OCI-LY1 (cell line): ENCODE measurements at regions not wholly inside any gene's neighbourhood (a gene's known extent, or its start where the extent isn't known, plus 50 kb on each side); places are given as distances from the start of the nearest gene placed in this dataset.

Experiments
- H2AFZ ChIP-seq: fragments of 200-600 bp; sonication (generic), shearing (Covaris generic); 2 replicates; pipeline ENCODE4 v1.6.0; 2014; ENCODE audit warnings: antibody characterized with exemption, mild to moderate bottlenecking, low read length
- H3F3A ChIP-seq: fragments of 200-600 bp; sonication (generic), shearing (Covaris generic); 2 replicates; pipeline ENCODE4 v1.6.0; 2014; ENCODE audit warnings: mild to moderate bottlenecking, antibody characterized with exemption, low read length, moderate library complexity; ENCODE audit not compliant: insufficient read depth
- H3K27ac ChIP-seq: fragments of 200-600 bp; sonication (generic); 2 replicates; pipeline ENCODE4 v1.5.1; 2014; ENCODE audit warnings: low read length, mixed run types, mild to moderate bottlenecking, low read depth; ENCODE audit not compliant: poor library complexity, severe bottlenecking
- H3K27me3 ChIP-seq: fragments of 200-600 bp; sonication (generic); 2 replicates; pipeline ENCODE4 v1.6.0; 2014; ENCODE audit warnings: antibody characterized with exemption, mild to moderate bottlenecking, low read length, moderate library complexity; ENCODE audit not compliant: insufficient read depth
- H3K36me3 ChIP-seq: fragments of 200-600 bp; sonication (generic); 2 replicates; pipeline ENCODE4 v1.6.1; 2014; ENCODE audit warnings: mild to moderate bottlenecking, antibody characterized with exemption, low read length, moderate library complexity, mixed read lengths; ENCODE audit not compliant: insufficient read depth
- H3K4me1 ChIP-seq: fragments of 200-600 bp; sonication (generic); 2 replicates; pipeline ENCODE4 v1.5.1; 2014; ENCODE audit warnings: mild to moderate bottlenecking, low read length, moderate library complexity; ENCODE audit not compliant: insufficient read depth, severe bottlenecking
- H3K4me2 ChIP-seq: fragments of 200-600 bp; sonication (generic), shearing (Covaris generic); 2 replicates; pipeline ENCODE4 v1.6.1; 2014; ENCODE audit warnings: low read length
- H3K4me3 ChIP-seq: fragments of 200-600 bp; sonication (generic); 2 replicates; pipeline ENCODE4 v1.5.1; 2014; ENCODE audit warnings: low read length, low read depth, mild to moderate bottlenecking, mixed read lengths; ENCODE audit not compliant: poor library complexity, severe bottlenecking
- H3K79me2 ChIP-seq: fragments of 200-600 bp; shearing (Covaris generic); 2 replicates; pipeline ENCODE4 v1.6.1; 2016; ENCODE audit warnings: mixed run types, low read length, mixed read lengths; ENCODE audit not compliant: insufficient read depth
- H3K9ac ChIP-seq: fragments of 200-600 bp; sonication (generic), shearing (Covaris generic); 2 replicates; pipeline ENCODE4 v1.6.1; 2014; ENCODE audit warnings: mild to moderate bottlenecking, low read length, mixed read lengths
- H3K9me2 ChIP-seq: fragments of 200-600 bp; sonication (generic), shearing (Covaris generic); 2 replicates; pipeline ENCODE4 v1.6.1; 2014; ENCODE audit warnings: low read depth, mild to moderate bottlenecking, low read length, mixed read lengths
- H3K9me3 ChIP-seq: fragments of 200-600 bp; shearing (Covaris generic); 2 replicates; pipeline ENCODE4 v1.6.1; 2014; ENCODE audit warnings: low read length, mixed read lengths
- H4K20me1 ChIP-seq: fragments of 200-600 bp; sonication (generic), shearing (Covaris generic); 2 replicates; pipeline ENCODE4 v1.6.0; 2016; ENCODE audit warnings: mild to moderate bottlenecking, low read length; ENCODE audit not compliant: insufficient read depth
- EZH2 ChIP-seq: fragments of 200-600 bp; sonication (generic), shearing (Covaris generic); IDR thresholded peaks from 2 replicates; pipeline ENCODE4 v1.8.0; 2017; ENCODE audit warnings: borderline replicate concordance, mixed run types, mild to moderate bottlenecking, antibody characterized with exemption, low read length, moderate library complexity, mixed read lengths
- TF ChIP-seq, protein P1 (sequence below): fragments of 200-600 bp; sonication (generic), shearing (Covaris generic); IDR thresholded peaks from 2 replicates; pipeline ENCODE4 v1.5.1; 2017; ENCODE audit warnings: mild to moderate bottlenecking, antibody characterized with exemption, low read length, moderate library complexity, mixed read lengths

DNA sequence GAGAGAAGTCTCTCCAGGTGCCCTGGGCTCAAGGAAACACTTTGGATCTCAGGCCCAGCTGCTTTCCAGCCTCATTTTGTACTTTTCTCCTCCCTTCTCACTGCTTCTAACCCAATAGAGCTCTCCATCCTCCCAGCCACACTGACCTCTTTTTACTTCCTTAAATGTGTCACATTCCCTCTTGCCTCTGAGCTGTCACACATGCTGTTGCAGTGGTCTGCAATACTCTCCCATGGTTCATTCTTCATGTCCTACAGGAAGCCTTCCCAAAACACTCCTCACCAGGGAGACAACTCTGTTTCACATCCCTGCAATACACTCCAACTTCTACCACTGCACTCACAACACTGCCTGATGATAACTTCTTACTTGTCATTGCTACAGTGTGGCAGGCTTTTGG lies 242.1 kb upstream of the DYNLRB2 start:
- Histone ChIP-seq H3K27ac (no peak overlapping the region), H3K4me2 (no peak overlapping the region), H3K4me1 (no peaks in the 10 kb centered on the region)

GRCh38 chr16:80296034-80296433 lies 244.8 kb upstream of the DYNLRB2 start:
- Histone ChIP-seq H3K9me2 (no peaks in the 10 kb centered on the region), H2AFZ (no peak overlapping the region), H3K4me2 (no peak overlapping the region), H3K27ac (no peak overlapping the region), H3K9me3 (no peaks in the 10 kb centered on the region), H3K36me3 (no peaks in the 10 kb centered on the region), H3K4me3 (no peak overlapping the region), H3K27me3 (no peaks in the 10 kb centered on the region), H3K79me2 (no peaks in the 10 kb centered on the region), H4K20me1 (no peaks in the 10 kb centered on the region), H3K4me1 (no peaks in the 10 kb centered on the region), H3F3A (no peaks in the 10 kb centered on the region), H3K9ac (no peak overlapping the region)
- no peak for TF ChIP-seq EZH2
- TF ChIP-seq, protein P1, sequence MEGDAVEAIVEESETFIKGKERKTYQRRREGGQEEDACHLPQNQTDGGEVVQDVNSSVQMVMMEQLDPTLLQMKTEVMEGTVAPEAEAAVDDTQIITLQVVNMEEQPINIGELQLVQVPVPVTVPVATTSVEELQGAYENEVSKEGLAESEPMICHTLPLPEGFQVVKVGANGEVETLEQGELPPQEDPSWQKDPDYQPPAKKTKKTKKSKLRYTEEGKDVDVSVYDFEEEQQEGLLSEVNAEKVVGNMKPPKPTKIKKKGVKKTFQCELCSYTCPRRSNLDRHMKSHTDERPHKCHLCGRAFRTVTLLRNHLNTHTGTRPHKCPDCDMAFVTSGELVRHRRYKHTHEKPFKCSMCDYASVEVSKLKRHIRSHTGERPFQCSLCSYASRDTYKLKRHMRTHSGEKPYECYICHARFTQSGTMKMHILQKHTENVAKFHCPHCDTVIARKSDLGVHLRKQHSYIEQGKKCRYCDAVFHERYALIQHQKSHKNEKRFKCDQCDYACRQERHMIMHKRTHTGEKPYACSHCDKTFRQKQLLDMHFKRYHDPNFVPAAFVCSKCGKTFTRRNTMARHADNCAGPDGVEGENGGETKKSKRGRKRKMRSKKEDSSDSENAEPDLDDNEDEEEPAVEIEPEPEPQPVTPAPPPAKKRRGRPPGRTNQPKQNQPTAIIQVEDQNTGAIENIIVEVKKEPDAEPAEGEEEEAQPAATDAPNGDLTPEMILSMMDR: no peak

More for the DNA sequence above, 242.1 kb upstream of the DYNLRB2 start:
- Histone ChIP-seq H3K27me3 (no peaks in the 10 kb centered on the region), H3K9me2 (no peaks in the 10 kb centered on the region), H3F3A (no peaks in the 10 kb centered on the region), H2AFZ (no peak overlapping the region), H3K9ac (no peak overlapping the region), H3K4me3 (no peak overlapping the region), H4K20me1 (no peaks in the 10 kb centered on the region), H3K36me3 (no peaks in the 10 kb centered on the region), H3K9me3 (no peaks in the 10 kb centered on the region), H3K79me2 (no peaks in the 10 kb centered on the region)
- TF ChIP-seq, protein P1: no peak
- TF ChIP-seq EZH2: no peak

GRCh38 chr16:80294172-80294571 lies 246.6 kb upstream of the DYNLRB2 start:
- no peak overlapping the region for H2AFZ ChIP-seq
- H3K27me3 ChIP-seq: no peaks in the 10 kb centered on the region

More at GRCh38 chr16:80294172-80294571, 246.6 kb upstream of the DYNLRB2 start:
- no peak overlapping the region for H3K4me3 ChIP-seq
- no peak overlapping the region for H3K27ac ChIP-seq
- H3K4me2 ChIP-seq: no peak overlapping the region
- no peaks in the 10 kb centered on the region for H3F3A ChIP-seq
- no peaks in the 10 kb centered on the region for H3K4me1 ChIP-seq
- no peaks in the 10 kb centered on the region for H4K20me1 ChIP-seq
- no peak for TF ChIP-seq EZH2
- TF ChIP-seq, protein P1: no peak
- H3K9me2 ChIP-seq: no peaks in the 10 kb centered on the region
- no peaks in the 10 kb centered on the region for H3K9me3 ChIP-seq
- no peak overlapping the region for H3K9ac ChIP-seq
- no peaks in the 10 kb centered on the region for H3K79me2 ChIP-seq
- H3K36me3 ChIP-seq: no peaks in the 10 kb centered on the region
